ENCODE measurements at regions not wholly inside any gene's neighbourhood (a gene's known extent, or its start where the extent isn't known, plus 50 kb on each side); places are given as distances from the start of the nearest gene placed in this dataset.

GRCh38 chr2:17309741-17310339 lies 208.4 kb downstream of the RAD51AP2 start:
- in situ Hi-C loops (cut with MboI; ENCODE audit: low sequenced_read_pairs): no loop called here

- in situ Hi-C loops (cut with MboI; ENCODE audit: low sequenced_read_pairs): no loop called here
Observed at GRCh38 chr2:17309181-17309580, 209.1 kb downstream of the RAD51AP2 start.

DNA sequence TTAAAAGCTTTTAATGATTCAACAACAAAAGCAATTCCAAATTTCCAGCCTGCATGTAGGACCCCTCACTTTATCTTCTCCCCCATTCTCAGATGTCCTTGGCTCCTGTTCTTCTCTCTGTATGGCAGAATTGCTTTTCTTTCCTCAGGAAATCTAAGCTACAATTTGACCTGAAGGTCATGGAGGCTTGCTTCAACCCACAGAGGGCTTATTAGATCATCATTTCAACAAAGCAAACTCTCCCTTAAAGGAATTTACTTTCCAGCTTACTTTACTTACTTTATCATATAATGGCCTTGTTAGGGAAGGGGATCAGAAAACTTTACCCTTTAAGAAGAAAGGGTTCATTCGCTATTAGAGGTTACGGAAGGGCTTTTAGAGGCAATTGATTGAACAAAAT lies 211.5 kb downstream of the RAD51AP2 start:
- in situ Hi-C loops (cut with MboI; ENCODE audit: low sequenced_read_pairs): no loop called here

- in situ Hi-C loops (cut with MboI; ENCODE audit: low sequenced_read_pairs): no loop called here
Observed at GRCh38 chr2:17306219-17306618, 212.0 kb downstream of the RAD51AP2 start.

DNA sequence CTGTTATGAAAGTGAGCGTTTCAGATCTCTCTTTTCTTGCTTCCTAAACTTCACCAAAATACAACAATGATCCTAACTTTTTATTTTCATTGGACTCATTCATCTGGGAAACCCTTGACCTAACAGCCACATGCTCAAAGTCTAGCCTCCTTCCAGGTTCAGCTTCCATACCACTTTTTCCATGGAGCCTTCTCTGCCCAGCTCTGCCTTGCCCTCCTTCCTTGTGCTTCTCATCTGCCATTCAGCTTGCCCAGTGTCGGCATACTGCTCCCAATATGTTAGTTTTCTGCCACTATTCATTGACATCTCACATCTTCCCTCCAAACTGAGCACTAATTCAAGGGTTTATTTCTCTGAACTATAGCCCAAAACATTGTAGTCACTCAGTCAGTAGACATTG lies 214.7 kb downstream of the RAD51AP2 start:
- in situ Hi-C loops (cut with MboI; ENCODE audit: low sequenced_read_pairs): no loop called here

DNA sequence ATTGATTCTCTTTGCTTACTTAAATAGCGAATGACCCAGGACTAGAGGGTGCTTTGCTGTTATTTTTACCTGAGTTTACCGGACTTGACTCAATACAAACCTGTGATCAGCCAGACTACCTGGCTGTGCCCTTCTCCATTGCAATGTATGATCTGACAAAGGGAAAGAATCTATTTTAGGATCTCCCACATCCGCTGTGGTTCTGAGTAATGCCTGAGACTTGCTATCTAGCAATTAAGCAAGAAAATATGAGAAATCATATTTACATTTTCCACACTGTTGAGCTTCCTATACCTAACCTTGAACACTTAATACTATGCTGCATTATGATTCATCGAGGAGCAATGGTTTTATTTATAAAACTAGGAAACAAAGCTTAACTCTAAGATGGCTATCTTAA lies 215.2 kb downstream of the RAD51AP2 start:
- in situ Hi-C loops (cut with MboI; ENCODE audit: low sequenced_read_pairs): no loop called here

- in situ Hi-C loops (cut with MboI; ENCODE audit: low sequenced_read_pairs): no loop called here
Observed at GRCh38 chr2:17302281-17302680, 216.0 kb downstream of the RAD51AP2 start.

- in situ Hi-C loops (cut with MboI; ENCODE audit: low sequenced_read_pairs): no loop called here
Observed at GRCh38 chr2:17301437-17301836, 216.8 kb downstream of the RAD51AP2 start.

GRCh38 chr2:17299891-17300540 lies 218.2 kb downstream of the RAD51AP2 start:
- in situ Hi-C loops (cut with MboI; ENCODE audit: low sequenced_read_pairs): no loop called here

DNA sequence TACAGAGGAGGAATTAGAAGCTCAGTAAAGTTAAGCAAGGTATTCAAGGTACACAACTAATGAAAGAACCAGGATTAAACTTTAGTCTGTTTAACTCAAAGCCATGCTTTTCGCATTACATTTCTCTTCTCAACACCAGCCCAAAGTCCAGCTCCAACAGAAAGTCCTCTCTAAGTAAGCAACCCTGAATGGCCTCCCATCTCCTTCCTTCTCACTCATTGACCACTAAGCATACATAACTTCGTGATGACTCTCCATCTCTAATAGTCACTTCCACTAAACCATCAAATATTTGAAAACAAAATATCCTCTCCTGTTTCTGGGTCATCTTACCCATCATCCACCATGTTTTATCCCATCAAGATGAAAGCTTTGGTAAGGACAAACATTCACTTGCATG lies 219.8 kb downstream of the RAD51AP2 start:
- in situ Hi-C loops (cut with MboI; ENCODE audit: low sequenced_read_pairs): no loop called here

GRCh38 chr2:17296686-17297085 lies 221.6 kb downstream of the RAD51AP2 start:
- in situ Hi-C loops (cut with MboI; ENCODE audit: low sequenced_read_pairs): no loop called here

DNA sequence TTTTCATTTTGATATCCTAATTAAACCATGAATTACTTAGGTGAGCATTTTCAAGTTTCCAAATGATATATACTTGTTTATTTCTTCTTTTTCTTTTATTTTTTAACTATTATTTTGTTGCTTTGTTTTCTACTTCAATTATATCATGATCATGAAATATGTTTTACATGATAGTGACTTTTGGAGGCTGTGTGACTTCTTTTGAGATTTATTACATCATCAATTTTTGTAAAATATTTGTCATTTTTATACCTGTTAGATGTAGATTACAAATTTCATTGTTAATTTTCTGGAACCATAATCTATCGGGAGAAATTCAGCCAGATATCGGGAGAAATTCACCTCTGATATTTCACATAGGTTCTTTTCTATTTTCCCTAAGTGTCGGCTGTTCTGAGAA lies 228.6 kb downstream of the RAD51AP2 start:
- in situ Hi-C loops (cut with MboI; ENCODE audit: low sequenced_read_pairs): no loop called here

- in situ Hi-C loops (cut with MboI; ENCODE audit: low sequenced_read_pairs): no loop called here
Observed at GRCh38 chr2:17287183-17287582, 231.1 kb downstream of the RAD51AP2 start.

GRCh38 chr2:17282826-17283225 lies 235.4 kb downstream of the RAD51AP2 start:
- in situ Hi-C loops (cut with MboI; ENCODE audit: low sequenced_read_pairs): no loop called here

DNA sequence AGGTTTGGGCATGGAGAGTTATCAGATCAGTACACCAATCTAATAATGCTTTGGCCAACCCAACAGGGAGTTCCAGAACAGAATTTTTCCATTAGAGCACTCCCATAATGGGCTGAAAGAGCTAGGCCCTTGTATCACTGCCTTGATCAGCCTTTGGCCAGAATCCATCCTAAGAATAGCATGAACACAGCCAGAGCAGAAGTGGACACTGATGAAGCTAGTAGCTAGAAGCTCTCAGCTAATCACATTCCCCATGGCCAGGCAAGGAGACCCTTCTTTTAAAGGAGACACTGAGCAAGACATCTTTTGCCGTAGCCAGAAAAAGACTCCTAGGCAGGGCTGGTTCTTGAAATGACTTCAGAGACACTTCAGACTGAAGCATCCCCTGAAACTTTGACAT lies 236.0 kb downstream of the RAD51AP2 start:
- in situ Hi-C loops (cut with MboI; ENCODE audit: low sequenced_read_pairs): no loop called here

- in situ Hi-C loops (cut with MboI; ENCODE audit: low sequenced_read_pairs): no loop called here
Observed at GRCh38 chr2:17276220-17276619, 242.0 kb downstream of the RAD51AP2 start.

- in situ Hi-C loops (cut with MboI; ENCODE audit: low sequenced_read_pairs): no loop called here
Observed at GRCh38 chr2:17272652-17273525, 245.4 kb downstream of the RAD51AP2 start.

GRCh38 chr2:17272170-17272569 lies 246.1 kb downstream of the RAD51AP2 start:
- in situ Hi-C loops (cut with MboI; ENCODE audit: low sequenced_read_pairs): no loop called here

DNA sequence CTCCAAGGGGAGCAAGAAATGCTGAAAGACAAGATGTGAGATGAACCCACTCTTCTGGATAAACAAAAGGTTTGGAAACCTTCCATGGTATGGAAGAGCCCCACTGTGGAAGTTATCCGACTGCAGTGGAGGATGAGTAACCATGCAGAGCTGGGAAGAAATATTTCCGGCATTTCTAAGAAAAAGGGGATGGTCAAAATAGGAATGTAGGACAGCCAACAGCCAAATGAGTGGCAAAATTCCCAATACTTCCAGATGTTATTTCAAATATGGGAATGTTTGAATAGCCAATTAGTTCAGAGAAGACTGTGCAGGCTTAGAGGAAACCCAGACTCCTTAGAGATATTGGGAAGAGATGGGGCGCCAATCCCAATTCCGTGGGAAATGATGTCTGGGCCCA lies 246.8 kb downstream of the RAD51AP2 start:
- in situ Hi-C loops (cut with MboI; ENCODE audit: low sequenced_read_pairs): no loop called here

DNA sequence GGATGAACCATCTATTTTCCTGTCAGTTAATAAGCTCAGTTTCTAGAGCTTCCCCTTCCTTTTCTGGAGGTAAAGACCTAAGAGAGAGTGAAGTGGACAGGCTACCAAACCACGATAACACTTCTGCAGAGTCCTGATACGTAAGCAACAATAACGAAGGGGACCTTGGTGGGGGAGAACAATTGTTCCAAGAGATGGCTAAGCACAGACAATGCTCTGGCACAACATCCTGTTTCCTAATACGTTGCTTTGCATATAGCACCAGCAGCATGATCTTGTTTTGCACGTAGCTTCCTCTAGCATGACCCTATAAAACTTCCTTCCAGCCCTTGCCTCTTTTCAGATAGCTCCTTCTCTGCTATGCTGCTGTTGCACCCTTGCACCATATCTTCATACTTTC lies 247.3 kb downstream of the RAD51AP2 start:
- in situ Hi-C loops (cut with MboI; ENCODE audit: low sequenced_read_pairs): no loop called here

GRCh38 chr2:17263570-17263968 lies 254.7 kb downstream of the RAD51AP2 start:
- in situ Hi-C loops (cut with MboI; ENCODE audit: low sequenced_read_pairs): no loop called here

Data from HL-60/S4 treated with retinoic acid at 250 ng/mL for 4 days and 3 days (cell line).